Left renal pelvis (tissue), 4 donors: ENCODE measurements at regions not wholly inside any gene's neighbourhood (a gene's known extent, or its start where the extent isn't known, plus 50 kb on each side); places are given as distances from the start of the nearest gene placed in this dataset.

Experiments
- DNase-seq, 4 donors: peaks; one replicate each; pipeline ENCODE4 v3.0.0-alpha.2; 2013; ENCODE audit warnings: low read depth in 4 of 4, low spot score in 3 of 4

DNA sequence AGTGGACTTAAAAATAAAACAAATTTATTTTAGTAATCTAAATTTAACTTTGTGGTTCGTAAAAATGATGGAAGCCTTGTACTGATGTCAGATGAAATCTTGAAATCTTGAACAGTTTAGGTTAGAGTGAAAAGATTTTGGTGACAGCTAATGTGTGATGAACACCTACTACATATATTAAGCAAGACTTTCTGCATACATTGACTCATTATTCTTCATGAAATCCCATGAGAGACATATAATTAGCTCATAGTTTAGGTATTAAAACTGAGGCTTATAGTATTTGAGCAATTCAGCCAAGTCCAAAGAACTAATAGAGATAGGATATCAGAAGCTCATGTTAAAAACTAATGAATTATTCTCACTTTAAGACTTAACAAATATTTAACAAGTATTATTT, 66.9 kb upstream of the PCDH7 start:
- DNase-seq: no peak

DNA sequence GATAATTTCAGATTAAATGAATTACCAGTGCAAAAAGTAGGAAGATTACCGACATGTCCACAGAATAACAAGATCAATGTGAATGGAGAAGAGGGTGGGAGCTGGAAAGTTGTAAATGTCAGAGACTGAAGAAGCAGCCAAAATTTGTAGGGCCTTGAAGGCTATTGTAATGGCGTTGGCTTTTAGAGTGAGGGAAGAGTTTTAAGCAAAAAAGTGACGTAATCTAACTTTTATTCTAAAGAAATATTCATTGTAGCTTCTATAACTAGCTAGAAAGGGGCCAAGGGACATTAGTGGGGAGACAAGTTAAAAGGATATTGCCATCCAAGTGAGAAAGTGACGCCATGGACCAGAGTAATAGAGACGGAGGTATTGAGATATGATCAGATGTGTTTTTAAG, 63.3 kb upstream of the PCDH7 start:
- no peak for DNase-seq

DNA sequence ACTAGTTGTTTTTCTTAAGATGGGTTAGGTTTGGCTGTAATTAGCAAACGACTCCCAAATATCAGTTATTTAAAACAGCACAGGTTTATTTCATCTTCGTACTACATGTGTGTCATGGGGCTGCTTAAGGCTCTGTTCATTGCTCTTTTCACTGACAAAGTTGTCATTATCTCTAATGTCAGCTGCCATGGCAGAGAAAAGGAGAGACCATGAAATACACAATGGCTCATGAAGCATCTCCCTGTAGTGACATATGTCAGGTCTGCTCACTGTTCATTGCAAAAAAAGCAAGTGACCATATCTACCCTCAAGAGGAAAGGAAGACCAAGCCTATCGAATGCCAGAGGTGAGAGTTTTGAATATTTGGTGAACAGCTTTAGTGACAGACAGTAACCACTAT, 52.2 kb upstream of the PCDH7 start:
- DNase-seq: no peak

DNA sequence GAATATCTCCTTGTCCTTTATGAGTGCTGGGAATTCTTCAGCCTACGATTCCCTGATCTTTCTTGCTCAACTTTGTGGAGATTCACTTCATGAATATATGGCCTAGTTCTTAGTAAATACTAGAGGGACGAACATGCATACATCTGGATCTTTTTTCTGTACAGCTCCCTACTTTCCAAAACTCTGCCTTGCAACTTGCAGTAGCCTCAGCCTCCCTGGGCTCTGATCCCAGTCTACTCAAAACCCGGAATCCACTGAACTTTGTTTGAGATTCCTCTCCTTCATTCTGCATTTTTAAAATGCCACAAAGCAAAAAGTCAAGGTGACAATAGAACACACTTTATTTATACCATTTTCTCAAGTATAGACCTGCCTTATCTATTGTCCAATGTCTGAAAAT, 50.0 kb upstream of the PCDH7 start:
- DNase-seq: no peak
